H1 (cell line): ENCODE measurements at regions not wholly inside any gene's neighbourhood (a gene's known extent, or its start where the extent isn't known, plus 50 kb on each side); places are given as distances from the start of the nearest gene placed in this dataset.

Experiments used
- CBX8 ChIP-seq: fragments of 300-800, 300-1000 bp; sonication (generic); IDR thresholded peaks from 2 replicates; pipeline ENCODE4 v1.7.1; 2016; ENCODE audit warnings: low read depth, low read length, borderline replicate concordance
- CTCF ChIP-seq, 3 experiments: IDR thresholded peaks; 1 replicate in 2 of 3; 2 replicates in 1 of 3; pipeline versions ENCODE4 v1.5.1 to v1.6.1; 2011; ENCODE audit warnings: low read length in 3 of 3, mild to moderate bottlenecking in 3 of 3, inconsistent platforms in 2 of 3, low read depth in 1 of 3, moderate library complexity in 1 of 3; ENCODE audit not compliant: insufficient read depth in 1 of 3; ENCODE audit errors: control extremely low read depth in 1 of 3
- TBP ChIP-seq: IDR thresholded peaks from 2 replicates; pipeline ENCODE4 v1.6.1; 2011; ENCODE audit warnings: low read depth, low read length, improper control_type of control experiment

DNA sequence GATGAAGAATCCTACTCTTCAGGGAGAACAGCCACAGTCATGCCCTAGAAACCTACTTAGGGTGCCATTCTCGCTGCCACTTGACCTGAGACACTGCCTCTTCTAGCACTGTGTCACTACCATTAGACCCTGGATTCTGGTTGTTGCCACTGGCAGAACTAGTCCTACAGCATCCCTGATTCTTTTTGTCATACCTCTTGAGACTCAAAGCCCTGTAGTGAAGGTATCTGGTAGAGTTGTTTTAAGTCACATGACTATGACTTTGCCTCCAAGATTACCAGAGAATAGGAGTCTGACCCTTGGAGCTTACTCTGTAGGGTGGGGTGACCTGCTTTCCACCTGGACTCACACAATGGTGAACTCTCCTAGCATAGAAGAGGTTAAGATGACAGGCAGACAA, 296.7 kb downstream of the TNS1 start:
- no peak for TF ChIP-seq CTCF (IDR thresholded peaks at IDR 0.05; ENCODE audit: control extremely low read depth in 1 of 3, insufficient read depth in 1 of 3, low read depth in 1 of 3, low read length in 3 of 3)
- TF ChIP-seq TBP = no peak
- no peak for TF ChIP-seq CBX8
